Smooth muscle cell (in vitro differentiated cells): ENCODE measurements at regions not wholly inside any gene's neighbourhood (a gene's known extent, or its start where the extent isn't known, plus 50 kb on each side); places are given as distances from the start of the nearest gene placed in this dataset.

ENCODE experiments used
- DNase-seq: peaks from one replicate; lab custom pipeline; 2025; ENCODE audit not compliant: unreplicated experiment; lab: John Stamatoyannopoulos, UW
- H2AFZ ChIP-seq: fragments of 200-600 bp; sonication (generic); 2 replicates; pipeline ENCODE4 v1.6.0; 2016; ENCODE audit warnings: antibody characterized with exemption, low read depth, mild to moderate bottlenecking
- H3F3A ChIP-seq: fragments of 200-600 bp; sonication (generic); 2 replicates; pipeline ENCODE4 v1.6.0; 2017; ENCODE audit warnings: antibody characterized with exemption, low read depth
- H3K27ac ChIP-seq: fragments of 200-600 bp; sonication (generic); 2 replicates; pipeline ENCODE4 v1.5.1; 2016; ENCODE audit warnings: low read depth, mild to moderate bottlenecking
- H3K27me3 ChIP-seq: fragments of 200-600 bp; sonication (generic); 2 replicates; pipeline ENCODE4 v1.6.1; 2016; ENCODE audit warnings: low read depth, mild to moderate bottlenecking
- H3K36me3 ChIP-seq: fragments of 200-600 bp; sonication (generic); 2 replicates; pipeline ENCODE4 v1.5.1; 2016; ENCODE audit warnings: low read depth
- H3K4me1 ChIP-seq: fragments of 200-600 bp; sonication (generic); 2 replicates; pipeline ENCODE4 v1.5.1; 2016; ENCODE audit warnings: low read depth
- H3K4me2 ChIP-seq: fragments of 200-600 bp; sonication (generic); 2 replicates; pipeline ENCODE4 v1.6.0; 2016; ENCODE audit warnings: mild to moderate bottlenecking
- H3K4me3 ChIP-seq: fragments of 200-600 bp; sonication (generic); 2 replicates; pipeline ENCODE4 v1.5.1; 2016; ENCODE audit warnings: mild to moderate bottlenecking
- H3K79me2 ChIP-seq: fragments of 200-600 bp; sonication (generic); 2 replicates; pipeline ENCODE4 v1.6.0; 2016; ENCODE audit warnings: low read depth, mild to moderate bottlenecking
- H3K9ac ChIP-seq: fragments of 200-600 bp; sonication (generic); 2 replicates; pipeline ENCODE4 v1.6.0; 2016; ENCODE audit warnings: low read depth
- H3K9me3 ChIP-seq: fragments of 200-600 bp; sonication (generic); replicated peaks from 2 replicates; pipeline ENCODE4 v1.5.1; 2016; ENCODE audit warnings: low read depth
- H4K20me1 ChIP-seq: fragments of 200-600 bp; sonication (generic); 2 replicates; pipeline ENCODE4 v1.6.0; 2016; ENCODE audit warnings: low read depth
- CTCF ChIP-seq: fragments of 200-600 bp; sonication (generic); IDR thresholded peaks from 2 replicates; pipeline ENCODE4 v1.5.1; 2017; ENCODE audit warnings: borderline replicate concordance, mild to moderate bottlenecking, antibody characterized with exemption; ENCODE audit not compliant: insufficient read depth, poor library complexity, severe bottlenecking
- WGBS: methylation state at CpG from one replicate; pipeline ENCODE4 v1.1.7; 2016; ENCODE audit warnings: low lambda C conversion rate; 5-methylcytosine and 5-hydroxymethylcytosine counted together

DNA sequence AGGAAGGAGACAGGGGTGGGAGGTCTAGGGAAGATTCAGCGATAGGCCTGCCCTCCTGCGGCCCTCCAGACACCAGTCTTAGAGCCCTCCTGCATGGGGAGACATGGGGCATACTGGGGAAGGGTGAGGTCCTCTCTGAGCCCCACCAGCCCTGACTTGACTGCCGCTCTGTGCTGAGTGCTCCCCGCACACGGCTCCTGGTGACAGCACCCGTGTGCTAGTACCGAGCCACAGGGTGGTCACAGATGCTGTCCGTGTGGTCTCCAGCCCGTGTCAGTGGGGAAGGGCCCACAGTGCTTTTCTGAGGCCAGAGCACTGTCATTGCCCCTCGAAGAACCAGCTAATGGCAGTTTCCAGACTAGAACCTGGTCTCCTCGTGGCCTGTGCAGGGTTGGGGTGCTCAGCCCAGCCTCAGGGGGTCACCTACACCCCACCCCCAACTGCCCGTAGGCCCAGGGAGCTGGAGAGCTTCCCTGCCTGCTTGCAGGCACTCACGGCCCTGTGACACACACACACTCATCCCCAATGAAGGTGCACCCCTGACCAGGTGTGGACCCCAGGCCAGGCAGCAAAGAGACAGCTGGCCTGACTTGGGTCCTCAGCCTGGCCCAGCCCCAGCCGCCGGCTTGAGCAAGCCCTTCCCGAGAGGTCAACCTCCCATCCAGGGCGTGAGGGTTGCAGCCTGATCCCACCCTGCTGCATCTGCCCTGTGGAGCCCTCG is 86.0 kb upstream of the RET start:
- no peak overlapping the region for H2AFZ ChIP-seq
- H3K4me1 ChIP-seq, result no peaks in the 10 kb centered on the region
- H3K79me2 ChIP-seq, result no peaks in the 10 kb centered on the region
- H4K20me1 ChIP-seq, result no peaks in the 10 kb centered on the region
- H3K36me3 ChIP-seq, result no peaks in the 10 kb centered on the region
- H3K4me3 ChIP-seq, result no peak overlapping the region
- no peak overlapping the region for H3K4me2 ChIP-seq
- no peak for TF ChIP-seq CTCF
- H3K9me3 ChIP-seq, result no peaks in the 10 kb centered on the region
- WGBS, result 84% methylated on average over 18 of the region's 18 CpGs
- H3K9ac ChIP-seq, result no peak overlapping the region
- no peaks in the 10 kb centered on the region for H3K27me3 ChIP-seq
- no peak for DNase-seq
- H3F3A ChIP-seq, result no peaks in the 10 kb centered on the region
- H3K27ac ChIP-seq, result no peak overlapping the region

- Histone ChIP-seq H3K4me1 (no peaks in the 10 kb centered on the region), H3K27me3 (no peaks in the 10 kb centered on the region), H3K9me3 (no peaks in the 10 kb centered on the region), H3K9ac (no peak overlapping the region), H3K79me2 (no peaks in the 10 kb centered on the region), H2AFZ (no peak overlapping the region), H4K20me1 (no peaks in the 10 kb centered on the region), H3K36me3 (no peaks in the 10 kb centered on the region), H3K27ac (no peak overlapping the region), H3K4me2 (no peak overlapping the region), H3F3A (no peaks in the 10 kb centered on the region), H3K4me3 (no peak overlapping the region)
- no peak for DNase-seq
- no peak for TF ChIP-seq CTCF
- 80% methylated on average over 10 of the region's 10 CpGs for WGBS
Measured at GRCh38 chr10:42991442-42992098, 85.3 kb upstream of the RET start.

DNA sequence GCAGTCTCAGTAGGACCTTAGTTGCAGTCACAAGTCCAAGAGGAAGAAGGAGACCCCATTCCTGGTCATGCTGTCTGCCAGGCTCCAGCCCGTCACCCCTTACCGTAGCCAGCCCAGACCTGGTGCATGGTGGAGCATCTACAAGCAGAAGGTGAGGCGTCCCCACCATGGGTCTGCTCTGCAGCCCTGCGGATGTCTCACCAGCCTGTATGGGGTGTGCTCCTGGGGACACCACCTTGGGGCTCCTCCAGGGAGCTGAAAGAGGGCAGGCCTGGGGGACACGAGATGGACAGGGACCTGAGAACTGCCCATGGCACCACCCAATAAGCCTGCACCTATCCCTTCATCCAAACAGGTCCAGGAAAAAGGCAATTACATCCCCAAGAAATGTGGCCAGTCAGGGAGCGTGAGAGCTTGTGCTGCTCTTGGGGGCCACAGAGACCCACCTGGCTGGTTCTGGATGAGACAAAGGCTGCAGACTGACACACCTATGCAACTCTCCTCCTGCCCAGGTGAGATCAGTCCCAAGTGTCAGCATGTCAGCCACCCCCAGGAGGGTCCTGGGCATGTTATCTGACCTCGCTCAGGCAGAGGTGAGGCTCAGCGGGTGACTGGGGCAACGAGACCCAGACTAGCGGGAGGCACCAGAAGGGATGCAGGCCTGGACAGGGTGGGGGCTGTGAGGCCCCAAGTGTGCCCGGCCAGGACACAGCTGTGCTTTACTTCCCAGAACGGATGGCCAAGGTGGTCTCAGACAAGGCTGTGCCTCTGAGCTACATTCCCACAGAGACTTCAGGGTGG is 84.5 kb upstream of the RET start:
- WGBS, result 90% methylated on average over 11 of the region's 12 CpGs
- DNase-seq, result no peak
- no peak overlapping the region for H3K9ac ChIP-seq
- H3K4me1 ChIP-seq, result no peaks in the 10 kb centered on the region
- no peaks in the 10 kb centered on the region for H3K27me3 ChIP-seq
- H3K27ac ChIP-seq, result no peak overlapping the region
- H3F3A ChIP-seq, result no peaks in the 10 kb centered on the region
- TF ChIP-seq CTCF, result no peak
- H3K36me3 ChIP-seq, result no peaks in the 10 kb centered on the region
- no peak overlapping the region for H3K4me3 ChIP-seq
- H3K4me2 ChIP-seq, result no peak overlapping the region
- H4K20me1 ChIP-seq, result no peaks in the 10 kb centered on the region
- H3K79me2 ChIP-seq, result no peaks in the 10 kb centered on the region
- no peak overlapping the region for H2AFZ ChIP-seq
- no peaks in the 10 kb centered on the region for H3K9me3 ChIP-seq
